ENCODE measurements at regions not wholly inside any gene's neighbourhood (a gene's known extent, or its start where the extent isn't known, plus 50 kb on each side); places are given as distances from the start of the nearest gene placed in this dataset.

- 28% methylated on average over 5 of the region's 5 CpGs for WGBS (ENCODE audit: insufficient coverage, insufficient replicate concordance, low lambda C conversion rate, missing lambda C conversion rate)
- Histone ChIP-seq H3K4me3 (no peak overlapping the region), H3K36me3 (ENCODE audit: control insufficient read depth in 2 of 2, insufficient read depth in 2 of 2, low read length in 1 of 2) (no peaks in the 10 kb centered on the region), H3K79me2 (ENCODE audit: control insufficient read depth, insufficient read depth, low read length) (no peaks in the 10 kb centered on the region), H3K27me3 (replicated peaks in 1 of 2; ENCODE audit: control insufficient read depth in 2 of 2, insufficient read depth in 2 of 2, low read length in 1 of 2) (no peaks in the 10 kb centered on the region), H3K4me2 (ENCODE audit: control insufficient read depth, insufficient read depth) (no peak overlapping the region), H3K9ac (ENCODE audit: control insufficient read depth, insufficient read depth, low read length) (no peak overlapping the region), H3K4me1 (ENCODE audit: control insufficient read depth, insufficient read depth, low read length) (no peaks in the 10 kb centered on the region), H4K20me1 (ENCODE audit: control insufficient read depth, insufficient read depth) (no peaks in the 10 kb centered on the region), H3K9me3 (replicated peaks; ENCODE audit: control insufficient read depth, insufficient read depth, low read length) (no peaks in the 10 kb centered on the region), H3K27ac (ENCODE audit: control insufficient read depth, insufficient read depth) (no peak overlapping the region), H2AFZ (ENCODE audit: control insufficient read depth, low read depth, low read length) (no peak overlapping the region)
- FAIRE-seq (no peak), ATAC-seq (no peak), DNase-seq (ENCODE audit: low read depth, low spot score) (no peak)
- BruUV-seq (replicated peaks) = no TSS peak
- POLR2A ChIA-PET = no interaction called here
- SMC1A ChIA-PET (ENCODE audit: uncharacterized antibody, unreplicated experiment) = no interaction called here
- RAD21 ChIA-PET (ENCODE audit: unreplicated experiment) = no interaction called here
- intact Hi-C loops (cut with micrococcal nuclease; ENCODE audit: unreplicated experiment) (no loop called here), in situ Hi-C loops (cut with MboI) (no loop called here)
- CTCF ChIA-PET = interaction anchor here (0.6 kb wide), 1 partner anchor 71 kb away, joined by 3 read pairs; no protein-coding TSS in a partner anchor
- TF ChIP-seq BCL3 (IDR thresholded peaks at IDR 0.05; ENCODE audit: borderline replicate concordance, insufficient read depth, low read depth, low read length, poor library complexity, severe bottlenecking) (no peak), CBFB (IDR thresholded peaks at IDR 0.05; ENCODE audit: low read depth) (no peak), CHD1 (IDR thresholded peaks at IDR 0.05; ENCODE audit: low read depth, low read length) (no peak), POLR2AphosphoS5 (IDR thresholded peaks at IDR 0.05; ENCODE audit: low read length) (no peak), ASH2L (IDR thresholded peaks at IDR 0.05; ENCODE audit: borderline replicate concordance, low read depth) (no peak), MEF2B (IDR thresholded peaks at IDR 0.05; ENCODE audit: partially characterized antibody, poor library complexity, severe bottlenecking) (no peak), ZNF687 (IDR thresholded peaks at IDR 0.05) (no peak), SUPT20H (IDR thresholded peaks at IDR 0.05; ENCODE audit: borderline replicate concordance, control insufficient read depth, low read depth, low read length) (no peak), SMC3 (IDR thresholded peaks at IDR 0.05; ENCODE audit: borderline replicate concordance, low read length) (no peak), TBL1XR1 (IDR thresholded peaks at IDR 0.05; ENCODE audit: low read depth, low read length) (no peak), NRF1 (conservative IDR thresholded peaks at IDR 0.05; ENCODE audit: low read depth, low read length) (no peak), BHLHE40 (IDR thresholded peaks at IDR 0.05; ENCODE audit: borderline replicate concordance in 1 of 2, low read depth in 2 of 2, low read length in 1 of 2) (no peak), ZBTB33 (IDR thresholded peaks at IDR 0.05) (no peak), ZNF207 (IDR thresholded peaks at IDR 0.05; ENCODE audit: borderline replicate concordance) (no peak)
- TF ChIP-seq, protein P1, sequence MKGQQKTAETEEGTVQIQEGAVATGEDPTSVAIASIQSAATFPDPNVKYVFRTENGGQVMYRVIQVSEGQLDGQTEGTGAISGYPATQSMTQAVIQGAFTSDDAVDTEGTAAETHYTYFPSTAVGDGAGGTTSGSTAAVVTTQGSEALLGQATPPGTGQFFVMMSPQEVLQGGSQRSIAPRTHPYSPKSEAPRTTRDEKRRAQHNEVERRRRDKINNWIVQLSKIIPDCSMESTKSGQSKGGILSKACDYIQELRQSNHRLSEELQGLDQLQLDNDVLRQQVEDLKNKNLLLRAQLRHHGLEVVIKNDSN (IDR thresholded peaks at IDR 0.05; ENCODE audit: borderline replicate concordance, extremely low read length, insufficient read depth, low read depth, low read length) = no peak
Measured at GRCh38 chr4:18397681-18398390, 376.3 kb upstream of the LCORL start.

Data from GM12878 (cell line).